22Rv1 (cell line): ENCODE measurements at regions not wholly inside any gene's neighbourhood (a gene's known extent, or its start where the extent isn't known, plus 50 kb on each side); places are given as distances from the start of the nearest gene placed in this dataset.

Experiments used
- CTCF ChIP-seq: fragments of 450-650 bp; IDR thresholded peaks from 2 replicates; pipeline ENCODE4 v1.5.1; 2017; ENCODE audit warnings: mild to moderate bottlenecking
- ZFX ChIP-seq: fragments of 450-650 bp; IDR thresholded peaks from 2 replicates; pipeline ENCODE4 v1.6.1; 2017; ENCODE audit warnings: antibody characterized with exemption, borderline replicate concordance

- no peak for TF ChIP-seq CTCF
- TF ChIP-seq ZFX = no peak
Observed at GRCh38 chrX:150293311-150294013, 69.7 kb upstream of the MAMLD1 start.
